ENCODE measurements at regions not wholly inside any gene's neighbourhood (a gene's known extent, or its start where the extent isn't known, plus 50 kb on each side); places are given as distances from the start of the nearest gene placed in this dataset.

- no peaks in the 10 kb centered on the region for H3K9me3 ChIP-seq (ENCODE audit: control insufficient read depth, low read length)
Observed at GRCh38 chr4:130335417-130336194, 1239.7 kb downstream of the C4orf33 start.

GRCh38 chr4:130336585-130337217 is 1240.7 kb downstream of the C4orf33 start:
- no peaks in the 10 kb centered on the region for H3K4me1 ChIP-seq (ENCODE audit: control insufficient read depth, insufficient read depth, low read length)
- no peaks in the 10 kb centered on the region for H3K27me3 ChIP-seq (replicated peaks; ENCODE audit: control insufficient read depth, insufficient read depth, low read length)
- peak; percentile 41 for DNase-seq (ENCODE audit: low read depth)
- no peaks in the 10 kb centered on the region for H3K9me3 ChIP-seq (ENCODE audit: control insufficient read depth, low read length)
- H3K9ac ChIP-seq (ENCODE audit: low read length) = no peak overlapping the region
- no peaks in the 10 kb centered on the region for H3K36me3 ChIP-seq (ENCODE audit: control insufficient read depth, insufficient read depth, low read length, severe bottlenecking)
- H3K4me3 ChIP-seq (ENCODE audit: low read length) = no peak overlapping the region

More at GRCh38 chr4:130335417-130336194, 1239.7 kb downstream of the C4orf33 start:
- Histone ChIP-seq H3K4me3 (ENCODE audit: low read length) (no peak overlapping the region), H3K9ac (ENCODE audit: low read length) (no peak overlapping the region), H3K36me3 (ENCODE audit: control insufficient read depth, insufficient read depth, low read length, severe bottlenecking) (no peaks in the 10 kb centered on the region), H3K27me3 (replicated peaks; ENCODE audit: control insufficient read depth, insufficient read depth, low read length) (no peaks in the 10 kb centered on the region), H3K4me1 (ENCODE audit: control insufficient read depth, insufficient read depth, low read length) (no peaks in the 10 kb centered on the region)
- no peak for DNase-seq (ENCODE audit: low read depth)

- no peaks in the 10 kb centered on the region for H3K27me3 ChIP-seq (replicated peaks; ENCODE audit: control insufficient read depth, insufficient read depth, low read length)
- H3K9me3 ChIP-seq (ENCODE audit: control insufficient read depth, low read length) = no peaks in the 10 kb centered on the region
- no peaks in the 10 kb centered on the region for H3K36me3 ChIP-seq (ENCODE audit: control insufficient read depth, insufficient read depth, low read length, severe bottlenecking)
- H3K4me3 ChIP-seq (ENCODE audit: low read length) = no peak overlapping the region
- no peak for DNase-seq (ENCODE audit: low read depth)
- H3K4me1 ChIP-seq (ENCODE audit: control insufficient read depth, insufficient read depth, low read length) = no peaks in the 10 kb centered on the region
- H3K9ac ChIP-seq (ENCODE audit: low read length) = no peak overlapping the region
Observed at GRCh38 chr4:130338851-130339250, 1242.9 kb downstream of the C4orf33 start.

GRCh38 chr4:130349745-130350144 is 1253.8 kb downstream of the C4orf33 start:
- Histone ChIP-seq H3K4me1 (ENCODE audit: control insufficient read depth, insufficient read depth, low read length) (no peaks in the 10 kb centered on the region), H3K4me3 (ENCODE audit: low read length) (no peak overlapping the region), H3K9ac (ENCODE audit: low read length) (no peak overlapping the region), H3K9me3 (ENCODE audit: control insufficient read depth, low read length) (no peaks in the 10 kb centered on the region), H3K27me3 (replicated peaks; ENCODE audit: control insufficient read depth, insufficient read depth, low read length) (no peaks in the 10 kb centered on the region), H3K36me3 (ENCODE audit: control insufficient read depth, insufficient read depth, low read length, severe bottlenecking) (no peaks in the 10 kb centered on the region)
- DNase-seq (ENCODE audit: low read depth) = no peak

DNA sequence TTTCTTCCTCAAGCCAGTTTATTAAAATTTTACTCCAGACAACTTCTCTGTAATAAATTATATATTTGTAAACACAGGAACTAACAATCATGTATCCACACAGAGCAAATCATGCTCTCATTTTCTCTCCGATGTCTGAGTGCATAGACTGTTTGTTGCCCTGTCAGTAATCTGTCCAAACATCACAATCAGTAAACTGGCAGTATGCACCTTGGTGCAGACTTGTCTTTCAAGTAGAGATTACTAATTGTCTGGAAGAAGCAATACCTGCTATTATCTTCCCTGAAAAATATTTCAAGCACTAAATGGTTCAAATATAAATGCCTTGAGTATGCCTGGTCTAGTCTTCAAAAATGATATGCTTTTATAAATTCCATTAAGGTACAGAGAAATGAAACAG is 1260.9 kb downstream of the C4orf33 start:
- Histone ChIP-seq H3K27me3 (replicated peaks; ENCODE audit: control insufficient read depth, insufficient read depth, low read length) (no peaks in the 10 kb centered on the region), H3K9me3 (ENCODE audit: control insufficient read depth, low read length) (no peaks in the 10 kb centered on the region), H3K36me3 (ENCODE audit: control insufficient read depth, insufficient read depth, low read length, severe bottlenecking) (no peaks in the 10 kb centered on the region), H3K9ac (ENCODE audit: low read length) (no peak overlapping the region), H3K4me3 (ENCODE audit: low read length) (no peak overlapping the region), H3K4me1 (ENCODE audit: control insufficient read depth, insufficient read depth, low read length) (no peaks in the 10 kb centered on the region)
- DNase-seq (ENCODE audit: low read depth) = no peak

GRCh38 chr4:130359542-130359941 is 1263.6 kb downstream of the C4orf33 start:
- peak; percentile 73 for DNase-seq (ENCODE audit: low read depth)
- Histone ChIP-seq H3K9me3 (ENCODE audit: control insufficient read depth, low read length) (no peaks in the 10 kb centered on the region), H3K4me3 (ENCODE audit: low read length) (no peak overlapping the region), H3K36me3 (ENCODE audit: control insufficient read depth, insufficient read depth, low read length, severe bottlenecking) (no peaks in the 10 kb centered on the region), H3K4me1 (ENCODE audit: control insufficient read depth, insufficient read depth, low read length) (no peaks in the 10 kb centered on the region), H3K27me3 (replicated peaks; ENCODE audit: control insufficient read depth, insufficient read depth, low read length) (no peaks in the 10 kb centered on the region), H3K9ac (ENCODE audit: low read length) (no peak overlapping the region)

DNA sequence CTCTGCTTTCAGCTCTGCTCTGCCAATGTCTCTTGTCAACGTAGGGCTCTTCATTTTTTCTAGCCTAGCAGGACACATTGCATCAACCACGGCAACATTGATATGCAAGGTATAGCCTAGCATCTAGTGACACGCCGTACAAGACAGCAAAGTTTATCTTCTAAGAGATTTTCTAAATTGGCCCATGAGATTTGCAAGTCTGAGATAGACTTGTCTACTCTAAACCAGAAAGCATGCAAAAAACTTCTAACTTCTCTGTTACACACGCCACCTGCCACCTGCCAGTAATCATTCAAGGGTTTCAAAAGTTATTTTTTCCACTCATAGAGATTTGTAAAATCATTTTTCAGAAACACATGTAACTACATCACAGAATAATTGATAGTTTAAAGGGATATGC is 1265.7 kb downstream of the C4orf33 start:
- DNase-seq (ENCODE audit: low read depth) = no peak
- H3K9ac ChIP-seq (ENCODE audit: low read length) = no peak overlapping the region
- H3K4me3 ChIP-seq (ENCODE audit: low read length) = no peak overlapping the region
- H3K27me3 ChIP-seq (replicated peaks; ENCODE audit: control insufficient read depth, insufficient read depth, low read length) = no peaks in the 10 kb centered on the region
- no peaks in the 10 kb centered on the region for H3K36me3 ChIP-seq (ENCODE audit: control insufficient read depth, insufficient read depth, low read length, severe bottlenecking)
- no peaks in the 10 kb centered on the region for H3K9me3 ChIP-seq (ENCODE audit: control insufficient read depth, low read length)
- H3K4me1 ChIP-seq (ENCODE audit: control insufficient read depth, insufficient read depth, low read length) = no peaks in the 10 kb centered on the region

DNA sequence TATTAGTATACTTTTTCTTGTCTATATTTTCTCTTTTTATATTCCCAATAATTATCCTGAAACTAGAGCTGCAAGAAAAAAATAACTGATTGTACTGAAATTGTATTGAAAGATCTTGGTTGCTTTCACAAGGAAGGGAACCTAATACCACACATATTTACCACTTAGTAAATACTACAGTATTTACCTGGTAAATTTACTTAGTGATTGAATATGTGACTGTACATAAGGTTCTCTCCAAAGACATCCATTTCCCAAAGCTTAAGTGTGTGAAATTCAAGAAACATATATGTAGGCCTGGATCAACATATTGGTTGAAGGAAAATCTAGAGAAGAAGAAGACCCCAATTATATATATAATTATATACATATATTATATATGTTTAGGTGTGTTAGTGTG is 1272.7 kb downstream of the C4orf33 start:
- H3K36me3 ChIP-seq (ENCODE audit: control insufficient read depth, insufficient read depth, low read length, severe bottlenecking) = no peaks in the 10 kb centered on the region
- no peaks in the 10 kb centered on the region for H3K9me3 ChIP-seq (ENCODE audit: control insufficient read depth, low read length)
- H3K4me3 ChIP-seq (ENCODE audit: low read length) = no peak overlapping the region
- no peaks in the 10 kb centered on the region for H3K4me1 ChIP-seq (ENCODE audit: control insufficient read depth, insufficient read depth, low read length)
- no peak for DNase-seq (ENCODE audit: low read depth)
- H3K9ac ChIP-seq (ENCODE audit: low read length) = no peak overlapping the region
- H3K27me3 ChIP-seq (replicated peaks; ENCODE audit: control insufficient read depth, insufficient read depth, low read length) = no peaks in the 10 kb centered on the region

DNA sequence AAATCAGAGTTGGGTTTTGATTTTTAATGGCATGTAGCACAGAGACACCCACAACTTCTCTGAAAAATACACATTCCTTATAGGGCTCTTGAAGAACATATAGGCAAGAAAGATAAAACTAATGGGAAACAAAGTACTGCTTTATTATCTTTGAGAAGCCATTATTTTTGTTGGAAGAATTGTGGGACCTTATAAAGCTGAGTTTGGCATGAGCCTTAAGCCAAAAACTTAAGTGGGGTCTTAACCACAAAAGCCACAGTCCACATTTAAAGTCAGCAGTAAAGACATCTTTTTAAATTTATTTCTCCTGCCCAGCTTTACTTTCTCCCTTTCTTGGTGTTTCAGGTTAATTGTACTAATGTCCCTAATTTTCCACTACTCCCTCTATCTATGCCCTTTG is 1297.3 kb downstream of the C4orf33 start:
- H3K27me3 ChIP-seq (replicated peaks; ENCODE audit: control insufficient read depth, insufficient read depth, low read length) = no peaks in the 10 kb centered on the region
- H3K4me3 ChIP-seq (ENCODE audit: low read length) = no peak overlapping the region
- H3K4me1 ChIP-seq (ENCODE audit: control insufficient read depth, insufficient read depth, low read length) = peaks cover 19% of the 10 kb centered on the region
- DNase-seq (ENCODE audit: low read depth) = peak; percentile 2
- H3K9me3 ChIP-seq (ENCODE audit: control insufficient read depth, low read length) = no peaks in the 10 kb centered on the region
- no peak overlapping the region for H3K9ac ChIP-seq (ENCODE audit: low read length)
- H3K36me3 ChIP-seq (ENCODE audit: control insufficient read depth, insufficient read depth, low read length, severe bottlenecking) = no peaks in the 10 kb centered on the region

- H3K4me3 ChIP-seq (ENCODE audit: low read length) = no peak overlapping the region
- H3K4me1 ChIP-seq (ENCODE audit: control insufficient read depth, insufficient read depth, low read length) = peaks cover 19% of the 10 kb centered on the region
- DNase-seq (ENCODE audit: low read depth) = peak; percentile 40
- no peaks in the 10 kb centered on the region for H3K36me3 ChIP-seq (ENCODE audit: control insufficient read depth, insufficient read depth, low read length, severe bottlenecking)
- H3K9ac ChIP-seq (ENCODE audit: low read length) = no peak overlapping the region
- H3K27me3 ChIP-seq (replicated peaks; ENCODE audit: control insufficient read depth, insufficient read depth, low read length) = no peaks in the 10 kb centered on the region
- H3K9me3 ChIP-seq (ENCODE audit: control insufficient read depth, low read length) = no peaks in the 10 kb centered on the region
Observed at GRCh38 chr4:130393642-130394041, 1297.7 kb downstream of the C4orf33 start.

- no peaks in the 10 kb centered on the region for H3K36me3 ChIP-seq (ENCODE audit: control insufficient read depth, insufficient read depth, low read length, severe bottlenecking)
- DNase-seq (ENCODE audit: low read depth) = peak; percentile 84
- no peak overlapping the region for H3K9ac ChIP-seq (ENCODE audit: low read length)
- no peaks in the 10 kb centered on the region for H3K9me3 ChIP-seq (ENCODE audit: control insufficient read depth, low read length)
- H3K4me3 ChIP-seq (ENCODE audit: low read length) = no peak overlapping the region
- H3K4me1 ChIP-seq (ENCODE audit: control insufficient read depth, insufficient read depth, low read length) = peaks cover 19% of the 10 kb centered on the region
- no peaks in the 10 kb centered on the region for H3K27me3 ChIP-seq (replicated peaks; ENCODE audit: control insufficient read depth, insufficient read depth, low read length)
Observed at GRCh38 chr4:130395871-130396270, 1299.9 kb downstream of the C4orf33 start.

All from adipocyte (in vitro differentiated cells).